Skin epidermis (tissue), 12 donors: ENCODE measurements at regions not wholly inside any gene's neighbourhood (a gene's known extent, or its start where the extent isn't known, plus 50 kb on each side); places are given as distances from the start of the nearest gene placed in this dataset.
A peak's percentile ranks its signal among the peaks of the same experiment; 100 is the strongest.
"Not testable (repeated sequence)": the region's sequence is repeated elsewhere in the genome, so short reads cannot be mapped to it uniquely, and the experiment has no call there.

Source experiments
- H3K27ac ChIP-seq, 21 experiments: fragments of 200-600 bp; sonication (generic) in 11 of 21; one replicate each; pipeline ENCODE4 v1.5.0; 2020; ENCODE audit warnings: mild to moderate bottlenecking in 3 of 21, inconsistent platforms in 2 of 21, moderate library complexity in 2 of 21
- H3K4me3 ChIP-seq, 7 experiments: fragments of 200-600 bp; sonication (generic) in 2 of 7; one replicate each; pipeline ENCODE4 v1.5.0; 2020; ENCODE audit warnings: inconsistent platforms in 2 of 7, mild to moderate bottlenecking in 2 of 7, moderate library complexity in 1 of 7

GRCh38 chrY:7703578-7704140 lies 792.1 kb upstream of the AMELY start:
- Histone ChIP-seq H3K27ac (no peak overlapping the region), H3K4me3 (no peak overlapping the region)

- Histone ChIP-seq H3K27ac (no peak overlapping the region), H3K4me3 (no peak overlapping the region)
Observed at GRCh38 chrY:7702481-7702880, 790.9 kb upstream of the AMELY start.

- Histone ChIP-seq H3K27ac (no peak overlapping the region), H3K4me3 (no peak overlapping the region)
Observed at GRCh38 chrY:7701676-7702075, 790.1 kb upstream of the AMELY start.

GRCh38 chrY:7697506-7697905 lies 786.0 kb upstream of the AMELY start:
- Histone ChIP-seq H3K4me3 (no peak overlapping the region), H3K27ac (no peak overlapping the region)

GRCh38 chrY:7692701-7693100 lies 781.1 kb upstream of the AMELY start:
- H3K4me3 ChIP-seq = no peak overlapping the region

GRCh38 chrY:7687086-7687485 lies 775.5 kb upstream of the AMELY start:
- H3K4me3 ChIP-seq = no peak overlapping the region
- H3K27ac ChIP-seq = no peak overlapping the region

More at GRCh38 chrY:7692701-7693100, 781.1 kb upstream of the AMELY start:
- H3K27ac ChIP-seq = no peak overlapping the region

- H3K27ac ChIP-seq = no peak overlapping the region
- no peak overlapping the region for H3K4me3 ChIP-seq
Observed at GRCh38 chrY:7684546-7684945, 773.0 kb upstream of the AMELY start.

- H3K4me3 ChIP-seq = no peak overlapping the region
- H3K27ac ChIP-seq = no peak overlapping the region
Observed at GRCh38 chrY:7682386-7682785, 770.8 kb upstream of the AMELY start.

- Histone ChIP-seq H3K4me3 (no peak overlapping the region), H3K27ac (no peak overlapping the region)
Observed at GRCh38 chrY:7681426-7681825, 769.9 kb upstream of the AMELY start.

GRCh38 chrY:7674465-7674864 lies 762.9 kb upstream of the AMELY start:
- Histone ChIP-seq H3K27ac (no peak overlapping the region), H3K4me3 (no peak overlapping the region)

- no peak overlapping the region for H3K4me3 ChIP-seq
- no peak overlapping the region for H3K27ac ChIP-seq
Observed at GRCh38 chrY:7672796-7673195, 761.2 kb upstream of the AMELY start.

- Histone ChIP-seq H3K27ac (no peak overlapping the region), H3K4me3 (no peak overlapping the region)
Observed at GRCh38 chrY:7663261-7663660, 751.7 kb upstream of the AMELY start.

GRCh38 chrY:7659047-7659446 lies 747.5 kb upstream of the AMELY start:
- Histone ChIP-seq H3K27ac (no peak overlapping the region), H3K4me3 (no peak overlapping the region)

GRCh38 chrY:7656596-7656995 lies 745.0 kb upstream of the AMELY start:
- H3K4me3 ChIP-seq = no peak overlapping the region

GRCh38 chrY:7654985-7655384 lies 743.4 kb upstream of the AMELY start:
- Histone ChIP-seq H3K27ac (no peak overlapping the region), H3K4me3 (no peak overlapping the region)

More at GRCh38 chrY:7656596-7656995, 745.0 kb upstream of the AMELY start:
- peak overlapping the region in 1 of 21 experiments; percentile 21 for H3K27ac ChIP-seq

- H3K27ac ChIP-seq, H3K4me3 ChIP-seq: not testable (repeated sequence)
Observed at GRCh38 chrY:7649866-7650265, 738.3 kb upstream of the AMELY start.
